ENCODE measurements at regions not wholly inside any gene's neighbourhood (a gene's known extent, or its start where the extent isn't known, plus 50 kb on each side); places are given as distances from the start of the nearest gene placed in this dataset.

- no peak overlapping the region for H2AFZ ChIP-seq (ENCODE audit: control insufficient read depth, low read depth, low read length)
- BruUV-seq (replicated peaks) = no TSS peak
- H3K9me3 ChIP-seq (replicated peaks; ENCODE audit: control insufficient read depth, insufficient read depth, low read length) = no peaks in the 10 kb centered on the region
- ChIA-PET POLR2A (no interaction called here), RAD21 (ENCODE audit: unreplicated experiment) (no interaction called here), CTCF (no interaction called here), SMC1A (ENCODE audit: uncharacterized antibody, unreplicated experiment) (no interaction called here)
- no peaks in the 10 kb centered on the region for H3K79me2 ChIP-seq (ENCODE audit: control insufficient read depth, insufficient read depth, low read length)
- TF ChIP-seq RAD21 (IDR thresholded peaks at IDR 0.05; ENCODE audit: insufficient read depth, low read depth, low read length) (no peak), SMC3 (IDR thresholded peaks at IDR 0.05; ENCODE audit: borderline replicate concordance, low read length) (no peak), BACH1 (IDR thresholded peaks at IDR 0.05; ENCODE audit: borderline replicate concordance) (no peak), TCF3 (IDR thresholded peaks at IDR 0.05; ENCODE audit: borderline replicate concordance, insufficient read depth, low read depth, low read length) (no peak), SMAD5 (IDR thresholded peaks at IDR 0.05; ENCODE audit: low read depth) (no peak), HCFC1 (IDR thresholded peaks at IDR 0.05; ENCODE audit: low read length) (no peak), ZNF24 (IDR thresholded peaks at IDR 0.05) (no peak), NFXL1 (IDR thresholded peaks at IDR 0.05; ENCODE audit: borderline replicate concordance) (no peak), REST (IDR thresholded peaks at IDR 0.05; ENCODE audit: low read depth, low read length) (no peak), NBN (IDR thresholded peaks at IDR 0.05) (no peak), EP300 (IDR thresholded peaks at IDR 0.05; ENCODE audit: borderline replicate concordance in 1 of 2, control insufficient read depth in 1 of 2, low read depth in 2 of 2, low read length in 2 of 2) (no peak), BCLAF1 (IDR thresholded peaks at IDR 0.05) (no peak)
- no peak overlapping the region for H3K27ac ChIP-seq (ENCODE audit: control insufficient read depth, insufficient read depth)
- no peaks in the 10 kb centered on the region for H4K20me1 ChIP-seq (ENCODE audit: control insufficient read depth, insufficient read depth)
- intact Hi-C loops (cut with micrococcal nuclease; ENCODE audit: unreplicated experiment) (no loop called here), in situ Hi-C loops (cut with MboI) (no loop called here)
- no peak overlapping the region for H3K4me2 ChIP-seq (ENCODE audit: control insufficient read depth, insufficient read depth)
- ATAC-seq = no peak
- H3K4me1 ChIP-seq (ENCODE audit: control insufficient read depth, insufficient read depth, low read length) = no peaks in the 10 kb centered on the region
- H3K27me3 ChIP-seq (replicated peaks in 1 of 2; ENCODE audit: control insufficient read depth in 2 of 2, insufficient read depth in 2 of 2, low read length in 1 of 2) = peaks cover 0 to under 1% of the 10 kb centered on the region in 2 experiments; a peak in 3 of 4 replicates
- no peak for FAIRE-seq
- no peaks in the 10 kb centered on the region for H3K36me3 ChIP-seq (ENCODE audit: control insufficient read depth in 2 of 2, insufficient read depth in 2 of 2, low read length in 1 of 2)
- H3K9ac ChIP-seq (ENCODE audit: control insufficient read depth, insufficient read depth, low read length) = no peak overlapping the region
- H3K4me3 ChIP-seq = no peak overlapping the region
- no peak for DNase-seq (ENCODE audit: low read depth, low spot score)
- 18% methylated on average over 17 of the region's 17 CpGs for WGBS (ENCODE audit: insufficient coverage, insufficient replicate concordance, low lambda C conversion rate, missing lambda C conversion rate)
These were observed 52.1 kb upstream of the PITX1 start for GRCh38 chr5:135085936-135086725.
